Ovary (tissue), 7 donors: ENCODE measurements at regions not wholly inside any gene's neighbourhood (a gene's known extent, or its start where the extent isn't known, plus 50 kb on each side); places are given as distances from the start of the nearest gene placed in this dataset.

Experiments
- DNase-seq, 5 donors: peaks; one replicate each; pipeline ENCODE4 v3.0.0-alpha.2; 2019 to 2020
- H3K27ac ChIP-seq, 2 donors: fragments of 200-600 bp; one replicate each; pipeline versions ENCODE4 v1.5.1 to v1.8.0; 2019 to 2022
- H3K27me3 ChIP-seq: fragments of 200-600 bp; one replicate; pipeline ENCODE4 v1.8.0; 2022
- H3K36me3 ChIP-seq: fragments of 200-600 bp; sonication (generic); one replicate; pipeline ENCODE4 v1.5.1; 2019
- H3K4me1 ChIP-seq: one replicate; pipeline ENCODE4 v1.8.1; 2013; ENCODE audit warnings: mild to moderate bottlenecking, moderate library complexity; ENCODE audit not compliant: insufficient read depth
- H3K4me3 ChIP-seq: fragments of 200-600 bp; sonication (generic); one replicate; pipeline ENCODE4 v1.5.1; 2017
- H3K9me3 ChIP-seq, 2 donors: fragments of 200-600 bp in 1 of 2; sonication (generic) in 1 of 2; one replicate each; pipeline versions ENCODE4 v1.5.1 to v1.8.1; 2013 to 2019; ENCODE audit warnings: mild to moderate bottlenecking in 1 of 2, moderate library complexity in 1 of 2
- CTCF ChIP-seq, 3 donors: fragments of 450-650 bp in 2 of 3; fragments of 200-600 bp in 1 of 3; IDR thresholded peaks; one replicate each; pipeline versions ENCODE4 v1.5.1 to v1.8.0; 2016 to 2022; ENCODE audit warnings: antibody characterized with exemption in 3 of 3, mild to moderate bottlenecking in 1 of 3
- EP300 ChIP-seq: sonication (generic); formaldehyde crosslinking; IDR thresholded peaks from one replicate; pipeline ENCODE4 v1.6.1; 2017; ENCODE audit warnings: antibody characterized with exemption
- POLR2A ChIP-seq: fragments of 450-650 bp; IDR thresholded peaks from one replicate; pipeline ENCODE4 v1.6.1; 2017; ENCODE audit warnings: antibody characterized with exemption, mild to moderate bottlenecking, moderate library complexity
- WGBS, 3 donors: extraction: QIAGEN DNeasy Blood & Tissue Kit in 1 of 3; methylation state at CpG; one replicate each; pipeline versions ENCODE4 v1.1.5 to v1.1.7; 2013 to 2017; 5-methylcytosine and 5-hydroxymethylcytosine counted together
- intact Hi-C, 4 donors: fragments of 100-400 bp; cut with DNase I; formaldehyde crosslinking; loops; one replicate each; pipeline versions ENCODE4 v1.11.0 to v1.15.1; 2022 to 2023
- donor health status: DM: no; HTN: no; CAD: no; lungs with moderate emphysema.
- donor health status: DM: no; HTN: no; CAD: no.
- donor health status: Bipolar disorder and iron deficiency.
- donor health status: DM: no; HTN: no; CAD: no.
- donor health status: DM: yes; HTN: yes; CAD: no.

GRCh38 chr10:61223576-61223975 lies 229.6 kb downstream of the TMEM26 start:
- intact Hi-C loops: no loop called here
- no peaks in the 10 kb centered on the region for H3K27me3 ChIP-seq
- no peak overlapping the region for H3K27ac ChIP-seq
- no peak for TF ChIP-seq CTCF (IDR thresholded peaks at IDR 0.05)
- no peak for TF ChIP-seq POLR2A
- no peak for TF ChIP-seq EP300
- H3K36me3 ChIP-seq: no peaks in the 10 kb centered on the region
- no peak overlapping the region for H3K4me3 ChIP-seq
- no peaks in the 10 kb centered on the region for H3K4me1 ChIP-seq
- H3K9me3 ChIP-seq: no peaks in the 10 kb centered on the region
- DNase-seq: no peak

GRCh38 chr10:61219696-61220095 lies 233.5 kb downstream of the TMEM26 start:
- Histone ChIP-seq H3K9me3 (no peaks in the 10 kb centered on the region), H3K36me3 (no peaks in the 10 kb centered on the region), H3K27me3 (no peaks in the 10 kb centered on the region), H3K27ac (no peak overlapping the region), H3K4me3 (no peak overlapping the region), H3K4me1 (no peaks in the 10 kb centered on the region)
- TF ChIP-seq EP300 (no peak), POLR2A (no peak), CTCF (IDR thresholded peaks at IDR 0.05) (no peak)
- intact Hi-C loops: no loop called here
- WGBS, 3 donors: 73 to 83% (median 79%) methylated on average over 1 of the region's 1 CpG
- no peak for DNase-seq

- TF ChIP-seq POLR2A: no peak
- no peak for TF ChIP-seq EP300
- TF ChIP-seq CTCF (IDR thresholded peaks at IDR 0.05): no peak
- Histone ChIP-seq H3K9me3 (no peaks in the 10 kb centered on the region), H3K27ac (no peak overlapping the region), H3K27me3 (no peaks in the 10 kb centered on the region), H3K4me3 (no peak overlapping the region), H3K36me3 (no peaks in the 10 kb centered on the region), H3K4me1 (no peaks in the 10 kb centered on the region)
- intact Hi-C loops: no loop called here
- DNase-seq: no peak
- WGBS, 3 donors: 93 to 98% (median 95%) methylated on average over 3 of the region's 3 CpGs
Measured at GRCh38 chr10:61217851-61218565, 235.2 kb downstream of the TMEM26 start.

- no peak for DNase-seq
- Histone ChIP-seq H3K4me1 (no peaks in the 10 kb centered on the region), H3K27ac (no peak overlapping the region), H3K4me3 (no peak overlapping the region), H3K36me3 (no peaks in the 10 kb centered on the region), H3K9me3 (no peaks in the 10 kb centered on the region), H3K27me3 (no peaks in the 10 kb centered on the region)
- intact Hi-C loops: no loop called here
- TF ChIP-seq EP300 (no peak), CTCF (IDR thresholded peaks at IDR 0.05) (no peak), POLR2A (no peak)
- 65 to 86% (median 68%) methylated on average over 1 of the region's 1 CpG for WGBS, 3 donors
Measured at GRCh38 chr10:61215246-61215645, 237.9 kb downstream of the TMEM26 start.
